ENCODE measurements at regions not wholly inside any gene's neighbourhood (a gene's known extent, or its start where the extent isn't known, plus 50 kb on each side); places are given as distances from the start of the nearest gene placed in this dataset.
"Not testable (repeated sequence)": the region's sequence is repeated elsewhere in the genome, so short reads cannot be mapped to it uniquely, and the experiment has no call there.

GRCh38 chr5:39946356-39947045 is 521.7 kb upstream of the DAB2 start:
- DNase-seq, result no peak

DNA sequence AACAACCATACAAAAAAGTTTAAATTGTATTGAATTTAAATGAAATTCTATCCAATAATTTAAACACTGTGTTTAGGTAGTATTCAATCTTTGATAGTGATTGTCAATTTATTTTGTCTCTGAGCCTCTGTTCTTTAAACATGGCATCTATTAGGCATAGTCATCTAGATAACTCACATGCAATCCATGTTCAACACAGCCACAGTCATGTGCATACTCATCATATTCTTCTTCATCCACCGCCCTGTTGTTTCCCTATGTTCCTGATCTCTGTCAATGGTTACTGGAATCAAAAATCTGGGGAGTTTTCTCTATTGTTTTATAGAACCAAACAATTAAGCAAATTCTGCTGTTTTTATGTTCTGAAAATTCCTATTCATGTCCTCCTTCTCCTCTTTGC is 521.1 kb upstream of the DAB2 start:
- no peak for DNase-seq

DNA sequence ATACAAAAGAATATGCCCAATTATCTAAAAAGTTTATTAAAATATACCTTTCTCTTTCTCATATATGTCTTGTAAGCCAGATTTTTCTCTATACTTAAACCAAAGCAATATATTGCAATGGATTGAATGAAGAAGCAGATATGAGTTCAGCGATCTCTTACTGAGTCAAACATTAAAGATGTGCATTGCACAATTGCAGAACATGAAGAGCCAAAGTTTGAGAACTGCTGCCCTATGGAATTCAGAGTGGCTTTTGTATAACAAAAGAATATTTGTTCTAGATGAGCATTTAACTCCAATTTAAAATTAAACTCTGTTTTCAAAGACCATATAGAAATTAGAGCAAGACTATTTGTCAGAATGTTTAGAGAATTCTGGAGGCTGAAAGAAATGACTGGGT is 519.0 kb upstream of the DAB2 start:
- DNase-seq, result no peak

GRCh38 chr5:39942606-39943005 is 517.8 kb upstream of the DAB2 start:
- no peak for DNase-seq

GRCh38 chr5:39941416-39941815 is 516.6 kb upstream of the DAB2 start:
- DNase-seq, result no peak

DNA sequence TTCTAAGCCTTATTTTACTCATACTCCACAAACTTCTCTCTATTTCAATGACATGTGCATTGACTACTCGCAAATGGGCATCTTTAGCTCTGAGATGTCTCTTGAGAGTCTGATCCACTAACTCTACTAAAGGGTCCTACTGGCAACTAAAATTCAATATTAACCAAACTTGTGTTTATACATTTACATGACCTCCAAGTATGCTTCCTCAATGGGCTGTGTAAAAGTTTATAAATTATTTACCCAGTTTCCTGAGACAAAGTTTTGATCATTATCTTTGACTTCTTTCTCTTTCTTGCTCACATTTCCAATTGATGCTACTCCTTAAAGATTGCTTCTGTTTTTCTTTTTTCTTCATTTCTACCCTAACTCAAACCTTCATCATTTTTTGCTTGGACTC is 510.1 kb upstream of the DAB2 start:
- no peak for DNase-seq

GRCh38 chr5:39933061-39933460 is 508.3 kb upstream of the DAB2 start:
- no peak for DNase-seq

- DNase-seq, result no peak
Observed at GRCh38 chr5:39928709-39929108, 503.9 kb upstream of the DAB2 start.

GRCh38 chr5:39919876-39920275 is 495.1 kb upstream of the DAB2 start:
- DNase-seq, result no peak

- no peak for DNase-seq
Observed at GRCh38 chr5:39912906-39913305, 488.1 kb upstream of the DAB2 start.

GRCh38 chr5:39907267-39907951 is 482.6 kb upstream of the DAB2 start:
- not testable (repeated sequence) for DNase-seq

DNA sequence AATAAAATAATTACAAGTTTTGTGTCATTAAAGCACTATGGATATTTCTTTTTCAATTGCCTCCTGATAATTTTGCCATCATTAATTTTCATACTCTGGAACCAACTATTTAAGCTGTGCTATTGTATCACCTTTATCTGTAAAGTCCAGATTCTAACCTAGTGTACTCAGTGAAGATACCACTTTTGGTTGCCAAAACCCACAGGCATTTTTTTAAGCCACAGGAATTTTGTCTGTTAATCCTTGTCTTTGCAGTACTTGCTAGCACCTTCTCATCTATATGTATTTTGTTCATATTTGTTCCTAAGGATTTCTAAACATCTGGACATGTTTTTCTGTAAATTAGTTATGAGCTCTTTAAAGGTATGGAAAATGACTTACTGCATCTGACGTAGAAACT is 481.4 kb upstream of the DAB2 start:
- no peak for DNase-seq

DNA sequence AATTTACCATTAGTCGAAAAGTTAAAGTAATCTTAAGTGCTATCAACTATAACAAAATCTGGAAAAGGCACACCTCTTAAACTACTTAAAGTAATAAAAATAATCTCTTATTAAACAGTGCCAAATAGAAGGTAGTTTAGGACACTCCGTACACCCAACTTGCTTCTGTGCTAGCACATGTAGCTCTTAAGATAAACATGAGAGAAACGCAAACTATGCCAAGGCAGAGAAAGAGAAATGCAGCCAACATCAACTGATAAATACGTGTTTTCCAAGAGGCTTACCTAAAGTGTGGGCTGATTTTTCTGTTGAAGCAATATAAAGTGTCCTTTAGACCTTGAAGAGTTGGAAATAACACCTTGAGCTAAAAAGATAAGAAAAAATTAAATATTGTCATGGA is 480.6 kb upstream of the DAB2 start:
- no peak for DNase-seq

DNA sequence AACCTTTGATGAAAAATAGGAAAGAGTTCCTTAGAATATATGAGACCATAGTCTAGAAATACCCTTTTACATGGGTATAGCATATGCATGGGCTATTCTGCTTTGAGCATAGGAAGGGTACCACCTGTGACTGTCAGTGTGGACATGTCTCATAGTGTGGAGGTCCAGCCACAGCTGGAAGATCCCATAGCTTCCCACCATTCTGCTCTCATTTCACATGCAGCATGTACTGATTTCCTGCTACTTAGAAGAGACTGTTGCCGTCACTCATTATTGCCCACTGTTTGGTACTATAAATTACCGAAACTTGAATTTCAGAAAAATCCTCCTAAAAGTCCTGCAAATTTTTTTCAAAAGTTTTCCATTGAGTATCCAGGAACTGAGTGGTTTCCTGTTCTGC is 477.8 kb upstream of the DAB2 start:
- DNase-seq, result no peak

GRCh38 chr5:39898731-39899130 is 474.0 kb upstream of the DAB2 start:
- no peak for DNase-seq

DNA sequence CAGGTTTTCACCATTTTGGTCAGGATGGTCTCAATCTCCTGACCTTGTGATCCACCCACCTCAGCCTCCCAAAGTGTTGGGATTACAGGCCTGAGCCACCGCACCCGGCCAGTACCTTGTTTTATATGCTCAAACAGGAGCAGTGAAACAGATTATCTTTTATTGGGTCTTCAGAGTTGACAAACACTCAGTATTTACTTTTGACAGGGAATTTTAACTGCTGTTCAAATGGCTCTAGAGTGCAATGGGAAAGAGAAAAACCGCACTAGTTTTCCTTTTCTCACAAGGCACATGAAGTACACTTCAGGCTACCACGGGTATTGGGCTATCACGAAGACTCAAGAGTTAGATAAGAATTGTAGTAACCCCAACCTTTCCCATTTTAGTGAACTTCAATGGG is 471.9 kb upstream of the DAB2 start:
- no peak for DNase-seq

DNA sequence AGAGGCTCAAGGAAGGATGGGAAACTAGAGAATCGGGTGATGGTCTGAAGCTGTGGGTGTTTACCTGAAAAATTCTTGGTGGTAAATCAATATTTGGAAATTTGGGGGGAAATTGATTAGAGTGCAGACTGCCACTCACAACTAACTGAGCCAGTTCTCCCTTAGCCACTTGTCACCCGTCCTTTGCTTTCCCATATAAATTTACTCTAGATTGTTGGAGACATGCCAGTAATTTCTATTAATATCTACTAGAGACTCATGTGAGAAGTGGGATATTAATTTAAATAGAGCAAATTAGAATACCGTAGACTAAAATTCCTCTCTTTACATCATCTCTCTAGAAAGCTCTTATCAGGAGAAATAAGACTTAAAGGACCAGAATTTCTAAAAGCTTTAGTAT is 471.3 kb upstream of the DAB2 start:
- no peak for DNase-seq

DNA sequence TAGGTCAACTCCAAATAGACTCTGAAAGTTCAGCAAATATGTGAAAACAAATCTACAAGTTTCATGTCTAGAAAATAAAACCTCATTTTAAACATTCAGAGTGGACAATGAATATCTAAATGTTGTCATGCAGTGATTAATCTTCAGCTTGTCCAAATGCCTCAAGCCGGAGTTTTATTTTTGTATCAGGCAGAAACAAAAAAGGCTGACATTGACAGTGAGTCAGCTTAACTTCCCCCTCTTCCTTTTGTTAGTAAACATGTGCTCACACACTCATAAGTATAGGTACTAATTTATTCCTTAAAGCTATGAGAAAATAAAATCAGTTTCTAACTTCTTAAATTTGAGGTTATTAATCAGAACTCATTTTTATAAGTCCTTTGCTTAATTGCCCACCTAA is 467.9 kb upstream of the DAB2 start:
- DNase-seq, result no peak

GRCh38 chr5:39891376-39891775 is 466.6 kb upstream of the DAB2 start:
- DNase-seq, result no peak

GRCh38 chr5:39880985-39881384 is 456.2 kb upstream of the DAB2 start:
- no peak for DNase-seq

DNA sequence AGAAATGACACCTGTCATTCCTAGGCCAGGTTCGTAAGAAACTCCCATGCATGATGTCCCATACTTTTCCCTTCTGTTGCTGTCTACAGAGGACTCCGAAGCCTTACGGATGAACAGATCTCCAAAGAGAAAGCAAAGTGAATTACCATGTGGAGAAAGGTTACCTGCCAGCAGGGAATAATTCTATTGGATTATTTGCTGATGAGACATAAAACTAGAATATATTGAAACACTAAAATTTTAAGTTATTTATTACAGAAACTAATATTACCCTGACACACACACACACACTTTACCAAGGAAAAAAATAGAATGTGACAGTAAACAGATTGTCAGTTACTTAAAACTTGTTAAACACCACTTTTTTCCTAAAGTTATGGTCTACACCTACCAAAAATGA is 452.7 kb upstream of the DAB2 start:
- DNase-seq, result no peak

DNA sequence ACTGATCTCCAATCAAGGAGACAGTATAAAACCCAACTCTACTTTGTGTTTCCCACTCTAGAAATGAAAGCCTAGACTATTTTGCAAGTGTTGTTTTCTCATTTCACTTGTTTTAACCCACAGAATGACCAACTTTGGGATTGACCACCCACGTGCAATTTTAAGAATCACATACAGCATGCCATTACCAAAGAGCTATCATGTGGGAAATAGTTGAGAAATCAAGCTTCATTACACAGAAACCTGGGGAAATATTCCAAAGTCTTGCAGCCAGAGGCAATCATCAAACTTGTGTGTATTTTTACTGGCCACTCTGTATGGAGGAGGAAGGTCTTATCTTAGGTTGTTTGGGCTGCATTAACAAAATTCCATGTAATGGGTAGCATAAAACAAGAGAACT is 451.4 kb upstream of the DAB2 start:
- no peak for DNase-seq

DNA sequence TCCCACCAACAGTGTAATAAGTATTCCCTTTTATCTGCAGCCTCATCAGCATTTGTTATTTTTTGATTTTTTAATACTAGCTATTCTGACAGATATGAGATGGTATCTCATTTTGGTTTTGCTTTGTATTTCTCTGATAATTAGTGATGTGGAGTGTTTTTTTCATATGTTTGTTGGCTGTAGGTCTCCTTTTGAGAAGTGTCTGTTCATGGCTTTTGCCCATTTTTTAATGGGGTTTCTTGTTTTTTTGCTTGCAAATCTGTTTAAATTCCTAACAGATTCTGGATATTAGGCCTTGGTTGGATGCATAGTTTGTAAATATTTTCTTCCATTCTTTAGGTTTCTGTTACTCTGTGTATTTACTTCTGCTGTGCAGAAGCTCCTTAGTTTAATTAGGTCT is 445.4 kb upstream of the DAB2 start:
- DNase-seq, result no peak

DNA sequence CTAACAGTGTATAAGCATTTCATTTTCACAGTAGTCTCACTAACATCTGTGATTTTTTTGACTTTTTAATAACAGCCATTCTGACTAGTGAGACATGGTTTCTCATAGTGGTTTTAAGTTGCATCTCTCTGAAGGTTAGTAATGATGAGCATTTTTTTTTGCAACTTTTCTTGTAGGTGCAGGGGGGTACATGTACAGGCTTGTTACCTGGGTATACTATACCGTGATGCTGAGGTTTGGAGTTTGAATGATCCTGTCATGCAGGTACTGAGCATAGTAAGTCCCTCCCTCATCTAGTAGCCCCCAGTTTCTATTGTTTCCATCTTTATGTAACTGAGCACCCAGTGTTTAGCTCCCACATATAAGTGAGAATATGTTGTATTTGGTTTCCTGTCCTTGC is 444.6 kb upstream of the DAB2 start:
- DNase-seq, result no peak

- DNase-seq, result no peak
Observed at GRCh38 chr5:39867923-39868322, 443.1 kb upstream of the DAB2 start.
